OCI-LY7 (cell line): ENCODE measurements at regions not wholly inside any gene's neighbourhood (a gene's known extent, or its start where the extent isn't known, plus 50 kb on each side); places are given as distances from the start of the nearest gene placed in this dataset.

Experiments
- BruUV-seq: library from RNA; stranded (reverse); fragments of 400-500 nt; replicated peaks from 2 replicates; lab custom pipeline; 2021; lab: Mats Ljungman, UMichigan
- CTCF ChIA-PET: fragments of 300-600 bp; sonication (Branson Sonifier 250); formaldehyde crosslinking; loops from one replicate; lab custom pipeline; 2022; ENCODE audit warnings: antibody characterized with exemption; ENCODE audit not compliant: unreplicated experiment; lab: Charles Lee
- POLR2A ChIA-PET: fragments of 300-600 bp; sonication (Branson Sonifier 250); formaldehyde crosslinking; loops from one replicate; lab custom pipeline; 2022; ENCODE audit warnings: antibody characterized with exemption; lab: Charles Lee
- DNase-seq: peaks from one replicate; pipeline ENCODE4 v3.0.0-alpha.2; 2015; ENCODE audit warnings: low spot score
- H2AFZ ChIP-seq: fragments of 200-600 bp; sonication (generic), shearing (Covaris generic); 2 replicates; pipeline ENCODE4 v1.6.1; 2014; ENCODE audit warnings: mild to moderate bottlenecking, antibody characterized with exemption, low read length, moderate library complexity
- H3K27ac ChIP-seq: fragments of 200-600 bp; sonication (generic); 2 replicates; pipeline ENCODE4 v1.5.1; 2014; ENCODE audit warnings: mixed run types, low read depth, mild to moderate bottlenecking, moderate library complexity, low read length, inconsistent platforms; ENCODE audit not compliant: poor library complexity, severe bottlenecking
- H3K36me3 ChIP-seq: fragments of 200-600 bp; sonication (generic); 2 replicates; pipeline ENCODE4 v1.6.1; 2014; ENCODE audit warnings: mild to moderate bottlenecking, antibody characterized with exemption, low read length, moderate library complexity, mixed read lengths; ENCODE audit not compliant: insufficient read depth
- H3K4me1 ChIP-seq: fragments of 200-600 bp; sonication (generic); 2 replicates; pipeline ENCODE4 v1.5.1; 2014; ENCODE audit warnings: mild to moderate bottlenecking, low read length; ENCODE audit not compliant: insufficient read depth, poor library complexity, severe bottlenecking
- H3K4me2 ChIP-seq: fragments of 200-600 bp; sonication (generic); 2 replicates; pipeline ENCODE4 v1.6.1; 2014; ENCODE audit warnings: mild to moderate bottlenecking, low read length
- H3K4me3 ChIP-seq: fragments of 200-600 bp; sonication (generic); 2 replicates; pipeline ENCODE4 v1.5.1; 2014; ENCODE audit warnings: mild to moderate bottlenecking, low read depth, low read length; ENCODE audit not compliant: poor library complexity, severe bottlenecking
- H3K79me2 ChIP-seq: fragments of 200-600 bp; sonication (generic); 2 replicates; pipeline ENCODE4 v1.6.1; 2016; ENCODE audit warnings: low read depth, mild to moderate bottlenecking, low read length, moderate library complexity, mixed read lengths; ENCODE audit not compliant: insufficient read depth
- H3K9me2 ChIP-seq: fragments of 200-600 bp; sonication (generic); 2 replicates; pipeline ENCODE4 v1.6.1; 2016; ENCODE audit warnings: mild to moderate bottlenecking, low read length, mixed read lengths; ENCODE audit not compliant: insufficient read depth
- H3K9me3 ChIP-seq: fragments of 200-600 bp; sonication (generic); 2 replicates; pipeline ENCODE4 v1.6.1; 2014; ENCODE audit warnings: mild to moderate bottlenecking, mixed run types, low read length, mixed read lengths
- H4K20me1 ChIP-seq: fragments of 200-600 bp; sonication (generic); 2 replicates; pipeline ENCODE4 v1.6.1; 2014; ENCODE audit warnings: mild to moderate bottlenecking, antibody characterized with exemption, low read length, moderate library complexity, mixed read lengths; ENCODE audit not compliant: insufficient read depth
- EZH2phosphoT487 ChIP-seq: fragments of 200-600 bp; sonication (generic); IDR thresholded peaks from 2 replicates; pipeline ENCODE4 v1.6.1; 2018; ENCODE audit warnings: low read depth, borderline replicate concordance, mild to moderate bottlenecking, mixed run types, antibody characterized with exemption, low read length, moderate library complexity, mixed read lengths
- intact Hi-C: fragments of 100-400 bp; cut with micrococcal nuclease; formaldehyde crosslinking; loops from one replicate; pipeline ENCODE4 v1.10.0; 2022; ENCODE audit not compliant: unreplicated experiment
- TF ChIP-seq, protein P1 (sequence below): fragments of 200-600 bp; sonication (generic); conservative IDR thresholded peaks from 2 replicates; pipeline ENCODE4 v1.5.1; 2014; ENCODE audit warnings: mild to moderate bottlenecking, antibody characterized with exemption, low read length, moderate library complexity, mixed read lengths

- Histone ChIP-seq H3K36me3 (no peaks in the 10 kb centered on the region), H3K4me3 (no peak overlapping the region), H4K20me1 (no peaks in the 10 kb centered on the region), H3K9me3 (no peaks in the 10 kb centered on the region), H3K9me2 (no peaks in the 10 kb centered on the region), H3K4me1 (no peaks in the 10 kb centered on the region), H2AFZ (no peak overlapping the region), H3K79me2 (no peaks in the 10 kb centered on the region), H3K4me2 (no peak overlapping the region), H3K27ac (no peak overlapping the region)
- TF ChIP-seq, protein P1, sequence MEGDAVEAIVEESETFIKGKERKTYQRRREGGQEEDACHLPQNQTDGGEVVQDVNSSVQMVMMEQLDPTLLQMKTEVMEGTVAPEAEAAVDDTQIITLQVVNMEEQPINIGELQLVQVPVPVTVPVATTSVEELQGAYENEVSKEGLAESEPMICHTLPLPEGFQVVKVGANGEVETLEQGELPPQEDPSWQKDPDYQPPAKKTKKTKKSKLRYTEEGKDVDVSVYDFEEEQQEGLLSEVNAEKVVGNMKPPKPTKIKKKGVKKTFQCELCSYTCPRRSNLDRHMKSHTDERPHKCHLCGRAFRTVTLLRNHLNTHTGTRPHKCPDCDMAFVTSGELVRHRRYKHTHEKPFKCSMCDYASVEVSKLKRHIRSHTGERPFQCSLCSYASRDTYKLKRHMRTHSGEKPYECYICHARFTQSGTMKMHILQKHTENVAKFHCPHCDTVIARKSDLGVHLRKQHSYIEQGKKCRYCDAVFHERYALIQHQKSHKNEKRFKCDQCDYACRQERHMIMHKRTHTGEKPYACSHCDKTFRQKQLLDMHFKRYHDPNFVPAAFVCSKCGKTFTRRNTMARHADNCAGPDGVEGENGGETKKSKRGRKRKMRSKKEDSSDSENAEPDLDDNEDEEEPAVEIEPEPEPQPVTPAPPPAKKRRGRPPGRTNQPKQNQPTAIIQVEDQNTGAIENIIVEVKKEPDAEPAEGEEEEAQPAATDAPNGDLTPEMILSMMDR, result no peak
- TF ChIP-seq EZH2phosphoT487, result no peak
- intact Hi-C loops, result no loop called here
- CTCF ChIA-PET, result no interaction called here
- no peak for DNase-seq
- BruUV-seq, result no TSS peak
- POLR2A ChIA-PET, result no interaction called here
Observed at GRCh38 chr12:72738811-72739210, 466.6 kb downstream of the TRHDE start.

DNA sequence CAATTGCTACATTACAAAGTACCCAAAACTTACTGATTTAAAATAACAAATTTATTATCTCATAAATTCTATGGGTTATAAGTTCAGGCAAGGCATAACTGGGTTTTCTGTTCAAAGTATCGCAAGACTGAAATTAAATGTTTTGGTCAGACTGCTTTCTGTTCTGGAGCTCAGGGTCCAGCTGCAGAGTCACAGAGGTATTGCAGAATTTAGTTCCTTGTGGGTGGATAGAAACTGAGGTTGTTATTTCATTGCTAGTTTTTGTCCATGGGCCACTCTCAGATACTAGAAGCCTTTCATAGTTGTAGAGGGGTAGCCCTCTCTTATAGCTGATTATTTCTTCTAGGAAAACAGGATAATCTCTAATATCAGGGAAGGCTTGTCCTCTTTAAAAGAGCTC lies 467.9 kb downstream of the TRHDE start:
- H3K4me2 ChIP-seq, result no peak overlapping the region
- H3K4me3 ChIP-seq, result no peak overlapping the region
- no peak overlapping the region for H2AFZ ChIP-seq
- ChIA-PET CTCF (no interaction called here), POLR2A (interaction anchor here (0.6 kb wide), 2 partner anchors 43 to 263 kb away, joined by 3 read pairs; no protein-coding TSS in a partner anchor)
- no peak for TF ChIP-seq EZH2phosphoT487
- TF ChIP-seq, protein P1, result no peak
- intact Hi-C loops, result no loop called here
- no peaks in the 10 kb centered on the region for H3K9me2 ChIP-seq
- no peaks in the 10 kb centered on the region for H3K36me3 ChIP-seq
- no peaks in the 10 kb centered on the region for H4K20me1 ChIP-seq
- BruUV-seq, result no TSS peak
- H3K4me1 ChIP-seq, result no peaks in the 10 kb centered on the region
- no peaks in the 10 kb centered on the region for H3K9me3 ChIP-seq
- H3K27ac ChIP-seq, result no peak overlapping the region
- DNase-seq, result no peak
- H3K79me2 ChIP-seq, result no peaks in the 10 kb centered on the region

GRCh38 chr12:72742568-72742967 lies 470.4 kb downstream of the TRHDE start:
- CTCF ChIA-PET, result no interaction called here
- Histone ChIP-seq H3K4me2 (no peak overlapping the region), H3K9me2 (no peaks in the 10 kb centered on the region), H4K20me1 (no peaks in the 10 kb centered on the region), H3K79me2 (no peaks in the 10 kb centered on the region), H3K4me1 (no peaks in the 10 kb centered on the region), H3K36me3 (no peaks in the 10 kb centered on the region), H3K4me3 (no peak overlapping the region), H3K27ac (no peak overlapping the region), H3K9me3 (no peaks in the 10 kb centered on the region), H2AFZ (no peak overlapping the region)
- intact Hi-C loops, result no loop called here
- DNase-seq, result no peak
- TF ChIP-seq EZH2phosphoT487, result no peak
- TF ChIP-seq, protein P1, result no peak
- POLR2A ChIA-PET, result no interaction called here
- BruUV-seq, result no TSS peak
